ENCODE measurements at regions not wholly inside any gene's neighbourhood (a gene's known extent, or its start where the extent isn't known, plus 50 kb on each side); places are given as distances from the start of the nearest gene placed in this dataset.

- TF ChIP-seq CTCF (conservative IDR thresholded peaks at IDR 0.05 in 1 of 2, IDR thresholded peaks at IDR 0.05 in 1 of 2; ENCODE audit: low read depth in 1 of 2, low read length in 2 of 2) (no peak), EZH2 (IDR thresholded peaks at IDR 0.05; ENCODE audit: low read length, missing control alignments) (no peak)
Observed at GRCh38 chr3:197355713-197356112, 57.3 kb upstream of the DLG1 start.

All from fibroblast of lung (primary cell).